ENCODE measurements at regions not wholly inside any gene's neighbourhood (a gene's known extent, or its start where the extent isn't known, plus 50 kb on each side); places are given as distances from the start of the nearest gene placed in this dataset.

DNA sequence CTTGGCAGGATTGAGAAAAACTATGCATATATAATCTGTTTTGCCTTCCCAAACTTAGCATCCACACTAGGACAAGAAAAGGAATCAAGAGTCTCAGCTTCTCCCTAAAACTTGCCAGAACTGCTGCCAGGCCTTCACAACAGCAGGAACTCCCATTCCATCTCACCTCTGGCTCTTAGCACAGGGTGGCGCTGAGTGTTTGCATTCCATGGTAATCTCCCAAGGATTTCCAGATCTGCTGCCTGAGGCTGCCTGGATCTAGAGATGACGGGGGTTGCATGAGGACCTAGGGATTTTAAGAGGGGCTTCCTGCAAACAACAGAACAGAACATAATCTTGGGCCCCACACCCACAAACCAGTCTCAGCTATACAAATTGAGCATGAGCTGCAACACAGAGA lies 87.1 kb upstream of the OPCML start:
- peaks cover 0 to 20% (median 0%) of the 10 kb centered on the region in 3 donors for H3K9me3 ChIP-seq
- TF ChIP-seq, protein P1, sequence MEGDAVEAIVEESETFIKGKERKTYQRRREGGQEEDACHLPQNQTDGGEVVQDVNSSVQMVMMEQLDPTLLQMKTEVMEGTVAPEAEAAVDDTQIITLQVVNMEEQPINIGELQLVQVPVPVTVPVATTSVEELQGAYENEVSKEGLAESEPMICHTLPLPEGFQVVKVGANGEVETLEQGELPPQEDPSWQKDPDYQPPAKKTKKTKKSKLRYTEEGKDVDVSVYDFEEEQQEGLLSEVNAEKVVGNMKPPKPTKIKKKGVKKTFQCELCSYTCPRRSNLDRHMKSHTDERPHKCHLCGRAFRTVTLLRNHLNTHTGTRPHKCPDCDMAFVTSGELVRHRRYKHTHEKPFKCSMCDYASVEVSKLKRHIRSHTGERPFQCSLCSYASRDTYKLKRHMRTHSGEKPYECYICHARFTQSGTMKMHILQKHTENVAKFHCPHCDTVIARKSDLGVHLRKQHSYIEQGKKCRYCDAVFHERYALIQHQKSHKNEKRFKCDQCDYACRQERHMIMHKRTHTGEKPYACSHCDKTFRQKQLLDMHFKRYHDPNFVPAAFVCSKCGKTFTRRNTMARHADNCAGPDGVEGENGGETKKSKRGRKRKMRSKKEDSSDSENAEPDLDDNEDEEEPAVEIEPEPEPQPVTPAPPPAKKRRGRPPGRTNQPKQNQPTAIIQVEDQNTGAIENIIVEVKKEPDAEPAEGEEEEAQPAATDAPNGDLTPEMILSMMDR (IDR thresholded peaks at IDR 0.05), result no peak
- TF ChIP-seq POLR2A (IDR thresholded peaks at IDR 0.05) (no peak), EP300 (IDR thresholded peaks at IDR 0.05) (no peak), POLR2AphosphoS5 (IDR thresholded peaks at IDR 0.05) (no peak)
- ATAC-seq, result no peak

GRCh38 chr11:133618544-133618943 lies 86.2 kb upstream of the OPCML start:
- 81% methylated on average over 9 of the region's 9 CpGs; no CpG with 5 or more reads in 1 of the 2 donors for WGBS, 2 donors (ENCODE audit: low coverage in 1 of 2)
- no peak for ATAC-seq
- Histone ChIP-seq H3K36me3 (no peaks in the 10 kb centered on the region), H3K4me1 (no peaks in the 10 kb centered on the region), H3K27ac (no peak overlapping the region), H3K9me3 (peaks cover 0 to 20% (median 0%) of the 10 kb centered on the region in 3 donors), H3K4me3 (no peak overlapping the region), H3K27me3 (peaks cover 4% of the 10 kb centered on the region)
- TF ChIP-seq POLR2AphosphoS5 (IDR thresholded peaks at IDR 0.05) (no peak), EP300 (IDR thresholded peaks at IDR 0.05) (no peak), POLR2A (IDR thresholded peaks at IDR 0.05) (no peak)
- TF ChIP-seq, protein P1 (IDR thresholded peaks at IDR 0.05), result no peak

More for the DNA sequence above, 87.1 kb upstream of the OPCML start:
- Histone ChIP-seq H3K36me3 (no peaks in the 10 kb centered on the region), H3K4me3 (no peak overlapping the region), H3K4me1 (no peaks in the 10 kb centered on the region), H3K27ac (no peak overlapping the region), H3K27me3 (peaks cover 4% of the 10 kb centered on the region)
- 20% methylated on average over 1 of the region's 2 CpGs; no CpG with 5 or more reads in 1 of the 2 donors for WGBS, 2 donors (ENCODE audit: low coverage in 1 of 2)

DNA sequence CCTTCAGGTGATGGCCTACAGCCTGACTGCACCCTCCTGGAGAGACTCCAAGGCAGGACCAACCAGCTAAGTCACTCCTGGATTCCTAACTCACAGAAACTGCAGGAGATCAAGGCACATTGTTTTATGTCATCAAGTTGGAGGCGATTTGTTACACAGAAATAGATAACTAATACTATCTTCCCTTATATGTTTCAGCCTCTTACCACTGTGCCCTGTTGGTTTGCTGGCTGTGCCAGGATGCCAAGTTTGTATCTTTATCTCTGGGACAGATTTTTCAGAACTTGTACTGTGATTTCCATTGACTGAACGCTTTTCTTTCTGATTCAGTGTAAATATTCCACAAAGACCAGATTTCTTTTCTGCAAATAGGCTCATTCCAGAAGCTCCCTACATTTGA lies 76.2 kb upstream of the OPCML start:
- H3K9me3 ChIP-seq, result peaks cover 0 to 24% (median 0%) of the 10 kb centered on the region in 3 donors
- no peak overlapping the region for H3K4me3 ChIP-seq
- 38 to 75% methylated on average over 1 to 2 of the region's 2 CpGs for WGBS, 2 donors (ENCODE audit: low coverage in 1 of 2)
- no peaks in the 10 kb centered on the region for H3K36me3 ChIP-seq
- no peak for ATAC-seq
- no peaks in the 10 kb centered on the region for H3K4me1 ChIP-seq
- H3K27me3 ChIP-seq, result peaks cover 5% of the 10 kb centered on the region
- H3K27ac ChIP-seq, result no peak overlapping the region
- TF ChIP-seq POLR2AphosphoS5 (IDR thresholded peaks at IDR 0.05) (no peak), POLR2A (IDR thresholded peaks at IDR 0.05) (no peak), EP300 (IDR thresholded peaks at IDR 0.05) (no peak)
- TF ChIP-seq, protein P1 (IDR thresholded peaks at IDR 0.05), result no peak

DNA sequence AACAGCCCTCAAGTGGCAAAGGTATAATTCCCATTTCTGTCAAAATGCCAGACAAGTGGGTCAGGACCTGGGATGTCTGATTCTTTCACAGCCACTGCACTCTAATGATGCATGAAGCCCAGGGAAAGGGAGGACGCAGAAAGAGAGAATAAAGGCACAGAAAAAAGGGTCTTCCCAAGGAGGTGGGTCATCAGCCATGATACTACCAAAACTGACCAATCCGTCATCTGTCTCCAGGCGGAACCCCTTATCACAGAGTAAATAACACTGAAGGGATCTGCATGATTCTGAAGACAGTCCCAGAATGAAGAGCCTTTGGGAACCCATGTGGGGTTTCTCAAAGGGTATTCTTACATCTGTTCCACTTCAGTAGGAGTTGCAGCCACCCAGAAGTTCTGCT lies 73.8 kb upstream of the OPCML start:
- TF ChIP-seq, protein P1 (IDR thresholded peaks at IDR 0.05), result no peak
- WGBS, 2 donors (ENCODE audit: low coverage in 1 of 2), result 69 to 78% methylated on average over 2 to 3 of the region's 3 CpGs
- Histone ChIP-seq H3K27me3 (peaks cover 5% of the 10 kb centered on the region), H3K4me1 (no peaks in the 10 kb centered on the region), H3K36me3 (no peaks in the 10 kb centered on the region), H3K4me3 (no peak overlapping the region), H3K27ac (no peak overlapping the region), H3K9me3 (peaks cover 0 to 19% (median 0%) of the 10 kb centered on the region in 3 donors)
- no peak for ATAC-seq

DNA sequence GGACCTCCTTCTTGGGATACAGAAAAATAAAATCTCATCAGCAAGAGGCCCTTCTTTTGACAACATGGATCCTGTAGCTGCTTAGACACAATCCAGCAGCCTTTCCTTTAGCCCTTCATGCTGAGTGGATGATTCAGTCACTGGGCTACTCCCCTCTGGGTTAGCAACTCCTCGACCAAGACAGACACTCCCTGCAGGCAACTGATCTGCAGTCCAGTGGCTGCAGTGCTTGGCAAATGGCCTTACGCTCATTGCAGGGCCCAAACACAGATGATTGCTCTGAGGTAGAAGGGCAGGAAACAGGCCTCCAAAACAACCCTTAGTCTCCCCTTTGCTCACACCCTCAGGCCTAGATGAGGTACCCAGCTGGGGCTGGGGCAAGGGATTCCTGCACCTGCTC lies 73.2 kb upstream of the OPCML start:
- Histone ChIP-seq H3K4me1 (no peaks in the 10 kb centered on the region), H3K4me3 (no peak overlapping the region), H3K27me3 (peaks cover 5% of the 10 kb centered on the region), H3K27ac (no peak overlapping the region), H3K36me3 (no peaks in the 10 kb centered on the region), H3K9me3 (peaks cover 0 to 13% (median 0%) of the 10 kb centered on the region in 3 donors)
- WGBS, 2 donors (ENCODE audit: low coverage in 1 of 2), result 0% methylated on average over 1 of the region's 2 CpGs; no CpG with 5 or more reads in 1 of the 2 donors
- no peak for ATAC-seq
- TF ChIP-seq POLR2AphosphoS5 (IDR thresholded peaks at IDR 0.05) (no peak), EP300 (IDR thresholded peaks at IDR 0.05) (no peak), POLR2A (IDR thresholded peaks at IDR 0.05) (no peak)
- TF ChIP-seq, protein P1 (IDR thresholded peaks at IDR 0.05), result no peak
